Parathyroid adenoma (tissue), 2 donors: ENCODE measurements at regions not wholly inside any gene's neighbourhood (a gene's known extent, or its start where the extent isn't known, plus 50 kb on each side); places are given as distances from the start of the nearest gene placed in this dataset.

ENCODE experiments used
- H2AFZ ChIP-seq: fragments of 300-600 bp; sonication (generic); one replicate; pipeline ENCODE4 v1.7.0; 2017; ENCODE audit warnings: antibody characterized with exemption, mild to moderate bottlenecking
- H3K27ac ChIP-seq: fragments of 300-600 bp; sonication (generic); one replicate; pipeline ENCODE4 v1.7.0; 2017
- H3K27me3 ChIP-seq: fragments of 300-600 bp; sonication (generic); one replicate; pipeline ENCODE4 v1.7.0; 2017; ENCODE audit warnings: low read length; ENCODE audit not compliant: control insufficient read depth, insufficient read depth
- H3K36me3 ChIP-seq: fragments of 300-600 bp; sonication (generic); one replicate; pipeline ENCODE4 v1.7.0; 2017; ENCODE audit warnings: low read length; ENCODE audit not compliant: control insufficient read depth, insufficient read depth
- H3K4me1 ChIP-seq: fragments of 300-600 bp; sonication (generic); one replicate; pipeline ENCODE4 v1.7.0; 2017; ENCODE audit warnings: control low read depth
- H3K4me2 ChIP-seq: fragments of 300-600 bp; sonication (generic); one replicate; pipeline ENCODE4 v1.7.0; 2017; ENCODE audit warnings: low read length
- H3K4me3 ChIP-seq: fragments of 300-600 bp; sonication (generic); one replicate; pipeline ENCODE4 v1.7.0; 2017; ENCODE audit warnings: low read depth, low read length
- H3K79me2 ChIP-seq: fragments of 300-600 bp; sonication (generic); one replicate; pipeline ENCODE4 v1.7.0; 2017; ENCODE audit warnings: control low read depth
- H3K9ac ChIP-seq: fragments of 300-600 bp; sonication (generic); one replicate; pipeline ENCODE4 v1.7.0; 2017; ENCODE audit warnings: mild to moderate bottlenecking
- H3K9me3 ChIP-seq: fragments of 300-600 bp; sonication (generic); one replicate; pipeline ENCODE4 v1.7.0; 2017; ENCODE audit warnings: low read length; ENCODE audit not compliant: control insufficient read depth
- CTCF ChIP-seq: fragments of 300-600 bp; sonication (generic); IDR thresholded peaks from one replicate; pipeline ENCODE4 v1.7.0; 2017; ENCODE audit warnings: antibody characterized with exemption, mild to moderate bottlenecking
- donor health status: primary hyperparathyroidism.

GRCh38 chr5:113789769-113790168 is 276.3 kb downstream of the YTHDC2 start:
- H3K4me1 ChIP-seq: no peaks in the 10 kb centered on the region
- no peak overlapping the region for H3K4me3 ChIP-seq
- TF ChIP-seq CTCF: no peak
- H3K79me2 ChIP-seq: no peaks in the 10 kb centered on the region
- no peaks in the 10 kb centered on the region for H3K36me3 ChIP-seq
- H2AFZ ChIP-seq: no peak overlapping the region
- H3K27me3 ChIP-seq: no peaks in the 10 kb centered on the region
- no peak overlapping the region for H3K9ac ChIP-seq
- no peak overlapping the region for H3K4me2 ChIP-seq
- H3K27ac ChIP-seq: no peak overlapping the region
- H3K9me3 ChIP-seq: no peaks in the 10 kb centered on the region

GRCh38 chr5:113792806-113793205 is 279.3 kb downstream of the YTHDC2 start:
- no peaks in the 10 kb centered on the region for H3K4me1 ChIP-seq
- H3K9ac ChIP-seq: no peak overlapping the region
- no peak overlapping the region for H2AFZ ChIP-seq
- H3K27me3 ChIP-seq: no peaks in the 10 kb centered on the region
- no peak overlapping the region for H3K27ac ChIP-seq
- no peaks in the 10 kb centered on the region for H3K36me3 ChIP-seq
- H3K9me3 ChIP-seq: no peaks in the 10 kb centered on the region
- H3K79me2 ChIP-seq: no peaks in the 10 kb centered on the region
- H3K4me2 ChIP-seq: no peak overlapping the region
- no peak overlapping the region for H3K4me3 ChIP-seq
- no peak for TF ChIP-seq CTCF

GRCh38 chr5:113794981-113795380 is 281.5 kb downstream of the YTHDC2 start:
- Histone ChIP-seq H3K9ac (no peak overlapping the region), H3K79me2 (no peaks in the 10 kb centered on the region), H3K36me3 (no peaks in the 10 kb centered on the region), H3K4me3 (no peak overlapping the region), H3K9me3 (no peaks in the 10 kb centered on the region), H3K27ac (no peak overlapping the region), H2AFZ (no peak overlapping the region), H3K4me1 (no peaks in the 10 kb centered on the region), H3K4me2 (no peak overlapping the region), H3K27me3 (no peaks in the 10 kb centered on the region)
- TF ChIP-seq CTCF: no peak

- no peak overlapping the region for H3K4me2 ChIP-seq
- no peaks in the 10 kb centered on the region for H3K79me2 ChIP-seq
- no peaks in the 10 kb centered on the region for H3K36me3 ChIP-seq
- TF ChIP-seq CTCF: no peak
- no peaks in the 10 kb centered on the region for H3K27me3 ChIP-seq
- no peak overlapping the region for H3K4me3 ChIP-seq
- no peak overlapping the region for H2AFZ ChIP-seq
- H3K9me3 ChIP-seq: no peaks in the 10 kb centered on the region
- H3K4me1 ChIP-seq: no peaks in the 10 kb centered on the region
- H3K27ac ChIP-seq: no peak overlapping the region
- H3K9ac ChIP-seq: no peak overlapping the region
Observed at GRCh38 chr5:113800686-113801085, 287.2 kb downstream of the YTHDC2 start.

GRCh38 chr5:113804264-113804663 is 290.8 kb downstream of the YTHDC2 start:
- Histone ChIP-seq H3K9me3 (no peaks in the 10 kb centered on the region), H2AFZ (no peak overlapping the region), H3K9ac (no peak overlapping the region), H3K4me2 (no peak overlapping the region), H3K27me3 (no peaks in the 10 kb centered on the region), H3K4me3 (no peak overlapping the region), H3K27ac (no peak overlapping the region), H3K36me3 (no peaks in the 10 kb centered on the region), H3K79me2 (no peaks in the 10 kb centered on the region), H3K4me1 (no peaks in the 10 kb centered on the region)
- TF ChIP-seq CTCF: no peak
